ENCODE measurements at regions not wholly inside any gene's neighbourhood (a gene's known extent, or its start where the extent isn't known, plus 50 kb on each side); places are given as distances from the start of the nearest gene placed in this dataset.

GRCh38 chr9:82206946-82207345, 218.4 kb downstream of the SPATA31D1 start:
- no peak overlapping the region for H3K27ac Mint-ChIP-seq
- no peaks in the 10 kb centered on the region for H3K36me3 Mint-ChIP-seq
- no CpG with 5 or more reads among the region's 1 CpG for WGBS (ENCODE audit: insufficient coverage)
- no peak overlapping the region for H3K27ac ChIP-seq (ENCODE audit: low read depth in 1 of 2, low read length in 2 of 2)
- H3K9me3 ChIP-seq (replicated peaks in 1 of 2; ENCODE audit: control insufficient read depth in 1 of 2, insufficient read depth in 1 of 2, low read length in 2 of 2) = no peaks in the 10 kb centered on the region
- DNase-seq = no peak
- no peaks in the 10 kb centered on the region for H3K36me3 ChIP-seq (replicated peaks in 1 of 2; ENCODE audit: control insufficient read depth in 1 of 2, insufficient read depth in 2 of 2, low read length in 2 of 2)
- H3K27me3 Mint-ChIP-seq (ENCODE audit: low read depth in 3 of 3) = peaks cover 0 to 2% (median 0%) of the 10 kb centered on the region in 3 donors
- H3K9ac ChIP-seq (ENCODE audit: insufficient read depth, low read length, poor library complexity, severe bottlenecking) = no peak overlapping the region
- H3K4me2 ChIP-seq (replicated peaks; ENCODE audit: extremely low read depth, low read length, poor library complexity, severe bottlenecking) = no peak overlapping the region
- peaks cover 3% of the 10 kb centered on the region for H3K4me1 Mint-ChIP-seq
- no peaks in the 10 kb centered on the region for H3K79me2 ChIP-seq (ENCODE audit: insufficient read depth, low read length)
- TF ChIP-seq, protein P1, sequence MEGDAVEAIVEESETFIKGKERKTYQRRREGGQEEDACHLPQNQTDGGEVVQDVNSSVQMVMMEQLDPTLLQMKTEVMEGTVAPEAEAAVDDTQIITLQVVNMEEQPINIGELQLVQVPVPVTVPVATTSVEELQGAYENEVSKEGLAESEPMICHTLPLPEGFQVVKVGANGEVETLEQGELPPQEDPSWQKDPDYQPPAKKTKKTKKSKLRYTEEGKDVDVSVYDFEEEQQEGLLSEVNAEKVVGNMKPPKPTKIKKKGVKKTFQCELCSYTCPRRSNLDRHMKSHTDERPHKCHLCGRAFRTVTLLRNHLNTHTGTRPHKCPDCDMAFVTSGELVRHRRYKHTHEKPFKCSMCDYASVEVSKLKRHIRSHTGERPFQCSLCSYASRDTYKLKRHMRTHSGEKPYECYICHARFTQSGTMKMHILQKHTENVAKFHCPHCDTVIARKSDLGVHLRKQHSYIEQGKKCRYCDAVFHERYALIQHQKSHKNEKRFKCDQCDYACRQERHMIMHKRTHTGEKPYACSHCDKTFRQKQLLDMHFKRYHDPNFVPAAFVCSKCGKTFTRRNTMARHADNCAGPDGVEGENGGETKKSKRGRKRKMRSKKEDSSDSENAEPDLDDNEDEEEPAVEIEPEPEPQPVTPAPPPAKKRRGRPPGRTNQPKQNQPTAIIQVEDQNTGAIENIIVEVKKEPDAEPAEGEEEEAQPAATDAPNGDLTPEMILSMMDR (IDR thresholded peaks at IDR 0.05) = no peak
- no peak overlapping the region for H2AFZ ChIP-seq (ENCODE audit: insufficient read depth, low read depth, low read length, poor library complexity, severe bottlenecking)
- peaks cover 0 to 4% (median 2%) of the 10 kb centered on the region in 7 donors for H3K9me3 Mint-ChIP-seq
- no peaks in the 10 kb centered on the region for H4K20me1 ChIP-seq (ENCODE audit: insufficient read depth, low read length)
- H3K4me3 Mint-ChIP-seq = no peak overlapping the region
- H3K4me1 ChIP-seq (ENCODE audit: control insufficient read depth in 1 of 2, insufficient read depth in 2 of 2, low read length in 2 of 2) = no peaks in the 10 kb centered on the region
- no peak overlapping the region for H3K4me3 ChIP-seq (replicated peaks in 1 of 3; ENCODE audit: low read depth in 2 of 3, low read length in 3 of 3)
- intact Hi-C loops (cut with micrococcal nuclease) = no loop called here
- H3K27me3 ChIP-seq (ENCODE audit: control insufficient read depth in 2 of 2, insufficient read depth in 2 of 2, low read length in 2 of 2) = no peaks in the 10 kb centered on the region

- H4K20me1 ChIP-seq (ENCODE audit: insufficient read depth, low read length) = no peaks in the 10 kb centered on the region
- peaks cover 3% of the 10 kb centered on the region for H3K4me1 Mint-ChIP-seq
- no peak overlapping the region for H3K27ac ChIP-seq (ENCODE audit: low read depth in 1 of 2, low read length in 2 of 2)
- TF ChIP-seq, protein P1 (IDR thresholded peaks at IDR 0.05) = no peak
- peaks cover 1 to 7% (median 2%) of the 10 kb centered on the region in 7 donors for H3K9me3 Mint-ChIP-seq
- no peaks in the 10 kb centered on the region for H3K9me3 ChIP-seq (replicated peaks in 1 of 2; ENCODE audit: control insufficient read depth in 1 of 2, insufficient read depth in 1 of 2, low read length in 2 of 2)
- no peaks in the 10 kb centered on the region for H3K36me3 Mint-ChIP-seq
- no peak overlapping the region for H3K4me3 ChIP-seq (replicated peaks in 1 of 3; ENCODE audit: low read depth in 2 of 3, low read length in 3 of 3)
- no CpG with 5 or more reads among the region's 2 CpGs for WGBS (ENCODE audit: insufficient coverage)
- H3K27me3 Mint-ChIP-seq (ENCODE audit: low read depth in 3 of 3) = peaks cover 0 to 2% (median 0%) of the 10 kb centered on the region in 3 donors
- DNase-seq = no peak
- no peaks in the 10 kb centered on the region for H3K4me1 ChIP-seq (ENCODE audit: control insufficient read depth in 1 of 2, insufficient read depth in 2 of 2, low read length in 2 of 2)
- no peaks in the 10 kb centered on the region for H3K36me3 ChIP-seq (replicated peaks in 1 of 2; ENCODE audit: control insufficient read depth in 1 of 2, insufficient read depth in 2 of 2, low read length in 2 of 2)
- H3K27me3 ChIP-seq (ENCODE audit: control insufficient read depth in 2 of 2, insufficient read depth in 2 of 2, low read length in 2 of 2) = no peaks in the 10 kb centered on the region
- H3K4me2 ChIP-seq (replicated peaks; ENCODE audit: extremely low read depth, low read length, poor library complexity, severe bottlenecking) = no peak overlapping the region
- no peak overlapping the region for H2AFZ ChIP-seq (ENCODE audit: insufficient read depth, low read depth, low read length, poor library complexity, severe bottlenecking)
- H3K27ac Mint-ChIP-seq = no peak overlapping the region
- no peak overlapping the region for H3K9ac ChIP-seq (ENCODE audit: insufficient read depth, low read length, poor library complexity, severe bottlenecking)
- no peaks in the 10 kb centered on the region for H3K79me2 ChIP-seq (ENCODE audit: insufficient read depth, low read length)
- intact Hi-C loops (cut with micrococcal nuclease) = no loop called here
- no peak overlapping the region for H3K4me3 Mint-ChIP-seq
Measured at GRCh38 chr9:82208741-82209450, 220.3 kb downstream of the SPATA31D1 start.

Measured in CD14-positive monocyte (primary cell).